KMS-11 (cell line): ENCODE measurements at regions not wholly inside any gene's neighbourhood (a gene's known extent, or its start where the extent isn't known, plus 50 kb on each side); places are given as distances from the start of the nearest gene placed in this dataset.

Experiments
- H2AFZ ChIP-seq: fragments of 200-600 bp; sonication (generic); 2 replicates; pipeline ENCODE4 v1.6.1; 2016; ENCODE audit warnings: antibody characterized with exemption, mixed run types, low read depth
- H3K27ac ChIP-seq: fragments of 200-600 bp; sonication (generic); 2 replicates; pipeline ENCODE4 v1.6.1; 2016; ENCODE audit warnings: mild to moderate bottlenecking, mixed run types
- H3K27me3 ChIP-seq: fragments of 200-600 bp; sonication (generic); 2 replicates; pipeline ENCODE4 v1.6.1; 2017; ENCODE audit warnings: mild to moderate bottlenecking, low read depth, mixed run types, moderate library complexity; ENCODE audit not compliant: insufficient read depth
- H3K36me3 ChIP-seq: fragments of 200-600 bp; sonication (generic); 2 replicates; pipeline ENCODE4 v1.6.1; 2017; ENCODE audit warnings: mild to moderate bottlenecking, mixed run types; ENCODE audit not compliant: insufficient read depth
- H3K4me1 ChIP-seq: fragments of 200-600 bp; sonication (generic); 2 replicates; pipeline ENCODE4 v1.6.1; 2016; ENCODE audit warnings: mild to moderate bottlenecking, low read depth, mixed run types; ENCODE audit not compliant: poor library complexity, severe bottlenecking
- H3K4me2 ChIP-seq: fragments of 200-600 bp; sonication (generic); 2 replicates; pipeline ENCODE4 v1.7.0; 2016; ENCODE audit warnings: mild to moderate bottlenecking, mixed run types
- H3K4me3 ChIP-seq: fragments of 200-600 bp; sonication (generic); IDR thresholded peaks from 2 replicates; pipeline ENCODE4 v1.6.1; 2017; ENCODE audit warnings: low read depth, low read length, mixed read lengths; ENCODE audit not compliant: insufficient read depth
- H3K79me2 ChIP-seq: fragments of 200-600 bp; sonication (generic); 2 replicates; pipeline ENCODE4 v1.6.1; 2016; ENCODE audit warnings: low read depth, mixed run types; ENCODE audit not compliant: insufficient read depth
- H3K9ac ChIP-seq: fragments of 200-600 bp; sonication (generic); 2 replicates; pipeline ENCODE4 v1.6.1; 2016; ENCODE audit warnings: mild to moderate bottlenecking, mixed run types
- H4K20me1 ChIP-seq: fragments of 200-600 bp; sonication (generic); 2 replicates; pipeline ENCODE4 v1.6.1; 2016; ENCODE audit warnings: mild to moderate bottlenecking, mixed run types; ENCODE audit not compliant: insufficient read depth
- TF ChIP-seq, protein P1 (sequence below): fragments of 200-600 bp; sonication (generic); conservative IDR thresholded peaks from 2 replicates; pipeline ENCODE4 v1.6.1; 2017; ENCODE audit warnings: low read depth, mild to moderate bottlenecking, antibody characterized with exemption, low read length, moderate library complexity, mixed read lengths

DNA sequence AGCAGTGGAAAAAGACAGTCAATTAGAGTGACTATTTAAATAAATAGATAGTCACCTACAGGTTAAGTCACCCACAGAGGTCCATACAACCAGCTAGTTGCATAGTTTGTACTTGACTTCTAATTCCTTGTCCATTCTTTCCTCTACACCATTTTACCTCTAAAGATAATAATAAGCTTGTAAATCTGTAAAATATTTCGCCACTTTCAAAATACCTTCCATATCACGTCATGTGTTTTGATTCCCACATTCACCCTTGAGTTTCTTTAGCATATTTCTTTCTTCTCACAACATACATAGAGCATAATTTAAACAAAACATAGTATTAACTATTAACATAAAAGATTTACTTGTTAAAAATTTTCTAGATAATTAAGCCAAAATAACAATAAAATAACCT lies 689.6 kb downstream of the MECOM start:
- H3K27ac ChIP-seq = no peak overlapping the region
- no peak overlapping the region for H2AFZ ChIP-seq
- H3K4me3 ChIP-seq = no peak overlapping the region
- H4K20me1 ChIP-seq = no peaks in the 10 kb centered on the region
- no peaks in the 10 kb centered on the region for H3K79me2 ChIP-seq
- H3K27me3 ChIP-seq = no peaks in the 10 kb centered on the region
- no peaks in the 10 kb centered on the region for H3K36me3 ChIP-seq
- TF ChIP-seq, protein P1, sequence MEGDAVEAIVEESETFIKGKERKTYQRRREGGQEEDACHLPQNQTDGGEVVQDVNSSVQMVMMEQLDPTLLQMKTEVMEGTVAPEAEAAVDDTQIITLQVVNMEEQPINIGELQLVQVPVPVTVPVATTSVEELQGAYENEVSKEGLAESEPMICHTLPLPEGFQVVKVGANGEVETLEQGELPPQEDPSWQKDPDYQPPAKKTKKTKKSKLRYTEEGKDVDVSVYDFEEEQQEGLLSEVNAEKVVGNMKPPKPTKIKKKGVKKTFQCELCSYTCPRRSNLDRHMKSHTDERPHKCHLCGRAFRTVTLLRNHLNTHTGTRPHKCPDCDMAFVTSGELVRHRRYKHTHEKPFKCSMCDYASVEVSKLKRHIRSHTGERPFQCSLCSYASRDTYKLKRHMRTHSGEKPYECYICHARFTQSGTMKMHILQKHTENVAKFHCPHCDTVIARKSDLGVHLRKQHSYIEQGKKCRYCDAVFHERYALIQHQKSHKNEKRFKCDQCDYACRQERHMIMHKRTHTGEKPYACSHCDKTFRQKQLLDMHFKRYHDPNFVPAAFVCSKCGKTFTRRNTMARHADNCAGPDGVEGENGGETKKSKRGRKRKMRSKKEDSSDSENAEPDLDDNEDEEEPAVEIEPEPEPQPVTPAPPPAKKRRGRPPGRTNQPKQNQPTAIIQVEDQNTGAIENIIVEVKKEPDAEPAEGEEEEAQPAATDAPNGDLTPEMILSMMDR = no peak
- no peak overlapping the region for H3K4me2 ChIP-seq
- H3K9ac ChIP-seq = no peak overlapping the region
- H3K4me1 ChIP-seq = peaks cover 24% of the 10 kb centered on the region

GRCh38 chr3:168973206-168973605 lies 690.3 kb downstream of the MECOM start:
- Histone ChIP-seq H3K4me3 (no peak overlapping the region), H3K79me2 (no peaks in the 10 kb centered on the region), H3K4me2 (no peak overlapping the region), H3K27me3 (no peaks in the 10 kb centered on the region), H3K9ac (no peak overlapping the region), H3K27ac (no peak overlapping the region), H3K36me3 (no peaks in the 10 kb centered on the region), H2AFZ (no peak overlapping the region), H4K20me1 (no peaks in the 10 kb centered on the region), H3K4me1 (peaks cover 31% of the 10 kb centered on the region)
- TF ChIP-seq, protein P1 = no peak

DNA sequence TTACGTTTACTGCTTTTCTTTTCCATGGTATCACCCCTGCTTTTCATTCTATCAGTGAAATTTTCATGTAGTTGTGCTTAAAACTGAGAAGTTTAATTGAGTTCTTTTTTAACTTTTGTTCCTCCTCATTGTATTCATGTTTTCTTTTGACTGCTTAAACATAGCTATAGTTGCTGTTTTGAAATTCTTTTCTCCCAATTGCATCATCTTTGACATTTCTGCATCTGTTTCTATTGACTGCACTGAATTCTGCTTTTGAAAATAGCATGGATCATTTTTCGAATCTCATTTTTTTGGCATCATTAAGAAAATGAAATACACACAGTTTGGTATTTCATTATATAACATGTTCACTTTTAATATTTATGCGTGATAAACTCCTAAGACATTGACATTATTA lies 694.9 kb downstream of the MECOM start:
- H3K9ac ChIP-seq = no peak overlapping the region
- no peak overlapping the region for H2AFZ ChIP-seq
- H3K4me1 ChIP-seq = peaks cover 10% of the 10 kb centered on the region
- H3K4me2 ChIP-seq = no peak overlapping the region
- H4K20me1 ChIP-seq = no peaks in the 10 kb centered on the region
- no peaks in the 10 kb centered on the region for H3K27me3 ChIP-seq
- H3K27ac ChIP-seq = no peak overlapping the region
- TF ChIP-seq, protein P1 = no peak
- no peak overlapping the region for H3K4me3 ChIP-seq
- no peaks in the 10 kb centered on the region for H3K36me3 ChIP-seq
- H3K79me2 ChIP-seq = no peaks in the 10 kb centered on the region

GRCh38 chr3:168964736-168965135 lies 698.8 kb downstream of the MECOM start:
- TF ChIP-seq, protein P1 = no peak
- Histone ChIP-seq H3K9ac (no peak overlapping the region), H3K79me2 (no peaks in the 10 kb centered on the region), H3K4me3 (no peak overlapping the region), H3K36me3 (no peaks in the 10 kb centered on the region), H3K4me1 (peaks cover 10% of the 10 kb centered on the region), H3K27me3 (no peaks in the 10 kb centered on the region), H2AFZ (no peak overlapping the region), H3K27ac (no peak overlapping the region), H3K4me2 (no peak overlapping the region), H4K20me1 (no peaks in the 10 kb centered on the region)

DNA sequence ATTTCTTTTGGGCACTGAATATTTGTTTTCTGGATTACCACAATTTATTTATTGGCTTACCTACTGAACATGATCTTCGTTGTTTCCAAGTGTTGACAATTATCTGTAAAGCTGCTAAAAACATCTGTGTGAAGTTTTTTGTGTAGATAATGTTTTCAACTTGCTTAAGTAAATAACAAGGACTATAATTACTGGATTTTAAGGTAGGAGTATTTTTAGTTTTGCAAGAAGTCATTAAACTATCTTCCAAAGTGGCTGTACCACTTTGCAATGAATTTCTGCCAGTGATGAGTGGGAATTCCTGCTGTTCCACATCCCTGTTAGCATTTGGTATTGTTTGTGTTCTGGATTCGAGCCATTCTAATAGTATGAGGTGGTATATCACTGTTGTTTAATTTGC lies 702.2 kb downstream of the MECOM start:
- H4K20me1 ChIP-seq = no peaks in the 10 kb centered on the region
- no peak overlapping the region for H2AFZ ChIP-seq
- no peaks in the 10 kb centered on the region for H3K79me2 ChIP-seq
- H3K4me1 ChIP-seq = no peaks in the 10 kb centered on the region
- TF ChIP-seq, protein P1 = no peak
- H3K4me3 ChIP-seq = no peak overlapping the region
- no peak overlapping the region for H3K9ac ChIP-seq
- no peak overlapping the region for H3K27ac ChIP-seq
- H3K27me3 ChIP-seq = no peaks in the 10 kb centered on the region
- H3K36me3 ChIP-seq = no peaks in the 10 kb centered on the region
- H3K4me2 ChIP-seq = no peak overlapping the region
